Islet precursor cell (in vitro differentiated cells): ENCODE measurements at regions not wholly inside any gene's neighbourhood (a gene's known extent, or its start where the extent isn't known, plus 50 kb on each side); places are given as distances from the start of the nearest gene placed in this dataset.
"Not testable (repeated sequence)": the region's sequence is repeated elsewhere in the genome, so short reads cannot be mapped to it uniquely, and the experiment has no call there.

ENCODE experiments used
- DNase-seq: peaks from one replicate; pipeline ENCODE4 v3.0.0-alpha.2; 2018

DNA sequence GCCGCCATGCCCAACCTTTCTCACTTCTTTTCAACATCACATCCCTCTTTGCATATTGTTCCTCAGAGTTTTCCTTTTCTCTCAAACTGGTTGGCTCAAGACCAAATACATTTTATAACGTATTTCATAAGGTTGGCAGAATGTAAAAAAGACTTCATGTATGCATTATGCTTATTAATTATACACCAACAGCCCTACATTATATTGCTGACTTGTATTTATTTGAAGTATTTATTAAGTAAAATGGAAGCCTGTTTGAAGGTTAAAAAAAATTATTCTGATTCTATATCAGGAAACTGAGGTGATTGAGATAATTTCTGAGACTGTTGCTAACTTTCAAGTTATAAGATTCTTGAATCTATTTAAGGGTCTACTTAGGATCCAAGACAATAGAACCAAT lies 208.0 kb upstream of the KCNH7 start:
- DNase-seq: no peak

DNA sequence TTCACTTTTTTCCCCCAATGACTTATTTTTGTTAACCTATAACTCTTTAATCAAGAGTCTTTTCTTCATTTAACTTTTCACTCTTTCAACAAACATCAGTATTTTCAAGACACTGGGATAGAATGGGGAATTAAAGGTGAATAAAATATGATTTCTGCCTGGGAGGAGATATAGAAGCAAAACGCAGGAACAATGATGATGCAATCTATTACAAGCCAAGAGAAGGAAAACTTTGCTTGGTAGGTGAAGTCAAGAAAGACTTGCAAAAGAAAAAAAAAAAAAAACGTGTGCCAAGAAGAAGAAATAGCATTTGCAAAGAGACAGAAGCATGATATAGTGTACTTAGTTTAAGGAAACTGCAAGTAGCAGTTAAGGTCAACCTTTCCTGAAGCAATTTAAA lies 207.3 kb upstream of the KCNH7 start:
- no peak for DNase-seq

DNA sequence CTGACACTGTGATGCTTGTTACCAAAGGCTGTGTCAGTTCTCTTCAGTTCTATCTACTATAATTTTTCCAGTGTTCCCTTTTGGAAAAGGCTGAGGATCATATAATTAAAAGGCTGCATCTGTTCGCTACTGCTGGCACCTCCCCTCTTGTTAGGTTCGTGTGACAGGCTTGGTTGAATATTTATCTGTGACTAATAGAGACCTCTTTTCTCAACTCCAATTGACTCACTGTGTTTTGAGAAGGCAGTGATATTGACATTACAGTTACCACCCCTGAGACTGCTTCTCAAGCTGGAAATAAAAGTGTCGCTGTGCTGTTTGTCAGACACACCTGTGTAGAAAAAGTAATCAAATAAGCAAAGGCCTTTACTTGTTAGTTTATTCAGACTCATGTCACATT lies 205.5 kb upstream of the KCNH7 start:
- no peak for DNase-seq

DNA sequence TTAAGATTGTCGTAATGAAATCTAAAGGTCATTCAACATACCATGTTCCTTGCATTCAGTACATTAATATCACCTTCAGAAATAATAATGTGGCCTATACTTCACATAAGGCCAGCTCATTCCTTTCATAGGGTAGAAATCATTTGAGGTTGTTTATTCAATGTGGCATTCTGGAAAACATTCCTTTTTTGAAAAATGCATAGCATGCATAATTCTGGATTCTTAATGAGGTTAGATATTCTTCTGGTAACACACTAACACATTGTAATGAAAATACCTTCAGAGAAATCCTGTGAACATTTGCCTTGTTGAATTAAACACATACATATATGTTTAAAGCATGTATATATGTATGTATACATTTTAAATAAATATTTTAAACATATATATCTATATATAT lies 204.6 kb upstream of the KCNH7 start:
- DNase-seq: no peak

DNA sequence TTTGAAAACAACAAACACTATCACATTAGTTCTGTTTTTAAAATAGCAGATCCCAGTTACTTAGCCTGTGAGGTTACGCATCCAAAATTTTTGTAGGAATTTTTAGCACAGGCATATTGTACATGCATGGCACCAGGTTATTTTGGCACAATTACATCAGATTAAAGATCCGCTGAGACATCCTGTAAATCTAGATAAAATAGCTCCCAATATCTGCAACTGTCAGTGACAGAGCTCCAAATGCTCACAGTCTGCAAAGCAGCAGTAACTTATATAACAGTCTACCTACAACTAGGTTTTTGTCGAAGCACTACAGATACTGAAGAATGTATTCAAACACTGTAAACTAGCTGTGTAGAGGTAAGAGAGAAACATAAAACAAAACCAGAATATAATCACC lies 200.7 kb upstream of the KCNH7 start:
- DNase-seq: no peak

DNA sequence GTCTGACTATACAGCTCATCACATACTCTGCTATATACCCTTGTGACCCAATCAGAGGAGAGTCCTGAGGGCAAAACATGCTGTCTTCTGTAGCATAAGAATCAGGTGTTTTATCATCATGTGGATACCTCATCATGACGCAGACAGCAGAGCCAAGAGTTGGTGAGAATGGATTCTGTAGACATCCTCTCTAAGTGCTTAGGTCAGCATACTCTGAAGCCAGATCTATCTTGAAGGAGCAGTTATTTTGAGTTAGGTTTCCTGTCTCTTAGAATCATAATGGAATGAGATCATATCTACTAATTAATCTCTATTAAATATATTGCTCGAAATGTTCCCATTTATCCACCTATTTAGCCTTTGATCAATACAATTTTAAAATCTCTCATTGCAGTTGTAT lies 190.2 kb upstream of the KCNH7 start:
- DNase-seq: no peak

DNA sequence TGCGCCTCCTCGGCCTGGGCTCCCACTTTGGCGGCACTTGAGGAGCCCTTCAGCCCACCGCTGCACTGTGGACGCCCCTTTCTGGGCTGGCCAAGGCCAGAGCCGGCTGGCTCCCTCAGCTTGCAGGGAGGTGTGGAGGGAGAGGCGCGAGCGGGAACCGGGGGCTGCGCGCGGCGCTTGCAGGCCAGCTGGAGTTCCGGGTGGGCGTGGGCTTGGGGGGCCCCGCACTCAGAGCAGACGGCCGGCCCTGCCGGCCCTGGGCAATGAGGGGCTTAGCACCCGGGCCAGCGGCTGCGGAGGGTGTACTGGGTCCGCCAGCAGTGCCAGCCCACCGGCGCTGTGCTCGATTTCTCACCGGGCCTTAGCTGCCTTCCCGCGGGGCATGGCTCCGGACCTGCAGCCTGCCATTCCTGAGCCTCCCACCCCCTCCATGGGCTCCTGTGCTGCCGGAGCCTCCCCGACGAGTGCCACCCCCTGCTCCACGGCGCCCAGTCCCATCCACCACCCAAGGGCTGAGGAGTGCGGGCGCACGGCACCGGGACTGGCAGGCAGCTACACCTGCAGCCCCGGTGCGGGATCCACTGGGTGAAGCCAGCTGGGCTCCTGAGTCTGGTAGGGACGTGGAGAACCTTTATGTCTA lies 187.7 kb upstream of the KCNH7 start:
- DNase-seq: not testable (repeated sequence)

DNA sequence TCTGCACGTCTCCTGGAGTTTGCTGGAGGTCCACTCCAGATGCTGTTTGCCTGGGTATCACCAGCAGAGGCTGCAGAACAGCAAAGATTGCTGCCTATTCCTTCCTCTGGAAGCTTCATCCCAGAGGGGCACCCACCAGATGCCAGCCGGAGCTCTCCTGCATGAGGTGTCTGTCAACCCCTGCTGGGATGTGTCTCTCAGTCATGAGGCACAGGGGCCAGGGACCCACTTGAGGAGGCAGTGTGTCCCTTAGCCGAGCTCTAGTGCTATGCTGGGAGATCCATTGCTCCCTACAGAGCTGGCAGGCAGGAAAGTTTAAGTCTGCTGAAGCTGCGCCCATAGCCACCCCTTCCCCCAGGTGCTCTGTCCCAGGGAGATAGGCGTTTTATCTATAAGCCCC lies 178.3 kb upstream of the KCNH7 start:
- not testable (repeated sequence) for DNase-seq

DNA sequence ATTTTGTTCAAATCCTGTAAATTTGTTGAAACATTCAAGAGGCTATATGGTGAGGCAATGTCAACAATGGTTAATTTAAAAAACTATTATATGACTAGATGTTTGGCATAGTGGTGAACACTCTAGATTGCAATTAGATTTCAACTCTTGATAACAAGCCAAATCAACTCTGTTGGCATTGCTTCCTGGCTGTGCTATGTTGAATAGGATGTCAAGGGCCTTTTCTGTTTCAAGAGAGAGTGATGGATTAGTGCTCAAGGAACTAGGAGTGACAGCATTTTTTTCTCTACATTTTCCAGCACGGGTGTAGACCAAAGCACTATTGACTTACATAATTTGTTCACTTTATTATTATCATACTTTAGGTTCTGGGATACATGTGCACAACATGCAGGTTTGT lies 172.4 kb upstream of the KCNH7 start:
- no peak for DNase-seq

DNA sequence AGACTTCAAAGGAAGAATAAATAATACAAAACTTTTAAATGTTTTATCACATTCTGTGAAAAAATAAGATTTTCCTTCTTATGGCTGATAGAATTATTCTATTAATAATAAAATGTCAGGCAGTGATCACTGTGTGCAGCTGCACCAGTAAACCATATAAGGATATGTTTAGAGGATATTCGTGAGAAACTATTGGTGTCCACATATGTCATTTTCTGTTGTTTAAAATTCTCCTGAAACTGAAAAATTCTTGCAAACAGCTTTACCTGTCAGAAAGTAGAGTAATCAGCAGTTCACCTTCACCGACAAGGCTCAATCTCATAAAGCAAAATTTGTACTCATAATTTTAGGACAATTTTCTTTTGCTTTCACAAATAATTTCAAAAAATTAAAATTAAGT lies 170.1 kb upstream of the KCNH7 start:
- no peak for DNase-seq

DNA sequence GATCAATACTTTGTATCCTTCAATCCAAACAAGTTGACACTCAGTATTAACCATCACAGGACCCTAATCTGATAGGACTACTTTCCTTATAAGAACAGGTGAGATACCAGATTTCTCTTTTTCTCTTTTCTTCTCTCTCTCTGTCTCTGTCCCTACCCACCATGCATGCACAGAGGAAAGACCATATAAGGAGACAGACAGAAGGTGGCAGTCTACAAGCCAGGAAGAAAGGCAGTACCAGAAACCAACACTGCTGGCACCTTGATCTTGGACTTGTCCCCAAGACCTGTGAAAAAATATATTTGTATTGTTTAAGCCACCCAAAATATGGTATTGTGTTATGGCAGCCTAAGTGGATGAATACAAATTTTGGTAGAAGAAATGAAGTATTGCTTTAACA lies 156.2 kb upstream of the KCNH7 start:
- no peak for DNase-seq

DNA sequence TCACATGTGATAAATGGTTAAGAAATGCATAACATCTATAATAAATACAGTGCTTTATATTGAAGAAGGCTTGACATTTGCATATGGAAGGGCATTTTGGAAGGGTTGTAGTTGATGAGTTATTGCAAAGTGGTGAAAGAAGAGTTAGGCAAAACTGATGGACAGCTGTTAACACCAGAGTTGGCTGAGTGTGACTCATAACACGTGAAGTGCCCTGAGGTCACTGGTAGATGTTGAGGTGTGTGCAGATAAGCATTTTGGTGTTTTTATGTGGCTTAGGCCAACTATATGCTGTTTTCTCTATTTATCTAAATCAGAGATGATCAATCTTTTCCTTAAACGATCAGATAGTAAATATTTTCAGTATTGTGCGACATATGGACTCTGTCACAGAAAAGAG lies 154.3 kb upstream of the KCNH7 start:
- DNase-seq: no peak

DNA sequence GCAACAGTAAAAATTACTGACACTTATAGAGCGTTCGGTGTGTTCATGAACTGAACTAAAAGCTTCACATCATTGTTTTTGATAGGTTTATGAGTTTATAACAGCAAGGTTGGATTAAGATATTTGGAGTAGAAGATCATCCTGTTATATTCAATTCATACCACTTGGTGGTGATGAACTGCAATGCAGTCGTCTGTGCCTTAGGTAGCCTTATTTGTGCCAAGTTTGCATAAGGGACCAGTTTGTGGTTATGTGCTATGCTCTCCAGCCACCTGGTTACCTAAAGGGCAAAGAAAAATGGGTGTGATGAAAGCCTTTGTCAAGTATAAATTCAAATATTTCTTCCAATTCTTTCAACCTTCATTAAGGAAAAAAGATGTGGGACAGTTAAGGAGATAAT lies 150.9 kb upstream of the KCNH7 start:
- DNase-seq: no peak

DNA sequence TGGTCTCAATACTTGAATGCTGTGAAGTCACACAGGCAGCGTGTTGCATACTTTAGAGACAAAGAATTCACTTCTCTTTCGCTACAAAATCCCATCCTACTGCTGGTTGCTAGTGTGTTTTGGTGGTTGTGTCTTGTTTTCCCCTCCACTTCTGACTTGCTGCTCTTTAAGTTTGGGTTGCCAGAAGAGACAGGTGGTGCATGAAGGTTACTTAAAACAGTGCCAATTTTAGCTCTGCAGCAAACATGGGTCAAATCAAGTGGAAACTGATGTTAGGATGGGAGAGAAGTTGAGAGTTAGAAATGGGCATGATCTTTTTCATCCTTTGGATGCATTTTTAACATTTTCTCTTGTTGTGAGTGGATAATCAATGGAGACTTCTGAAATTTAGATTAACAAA lies 136.2 kb upstream of the KCNH7 start:
- no peak for DNase-seq

DNA sequence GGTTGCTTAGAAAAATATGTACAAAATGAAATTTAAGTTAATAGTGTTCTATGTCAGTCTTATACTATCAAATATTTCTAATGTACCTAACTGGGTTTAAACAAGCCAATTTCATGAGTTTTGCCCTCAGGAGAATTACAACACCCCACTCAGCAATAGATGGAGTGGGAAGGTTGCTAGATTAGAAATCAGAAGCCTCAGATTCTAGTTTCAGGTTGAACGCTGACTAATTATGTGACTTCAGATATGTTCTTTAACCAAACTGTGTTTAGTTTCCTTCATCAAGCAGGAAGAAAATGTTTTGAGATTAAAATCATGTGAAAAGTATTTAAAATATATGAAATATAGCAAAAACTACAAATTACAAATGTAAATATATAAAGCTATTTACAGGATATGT lies 133.8 kb upstream of the KCNH7 start:
- no peak for DNase-seq

DNA sequence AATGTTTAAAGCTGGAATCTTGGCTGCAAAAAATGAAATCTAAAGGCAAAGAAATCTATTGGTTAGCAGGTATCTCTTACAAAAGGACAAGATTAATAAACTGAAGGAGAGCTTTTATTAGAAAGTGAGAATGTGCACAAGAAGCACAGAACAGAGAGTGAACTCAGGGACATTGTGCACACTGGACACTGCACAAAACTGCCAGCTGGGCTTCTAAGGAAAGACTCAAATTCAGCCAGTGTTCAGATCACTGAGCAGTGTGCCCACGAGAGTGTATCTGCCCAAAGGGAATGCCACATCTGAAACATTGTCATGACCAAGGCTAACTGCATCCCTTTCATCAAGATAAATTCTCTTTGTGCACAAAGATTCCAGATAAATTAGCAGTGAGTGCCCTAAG lies 129.7 kb upstream of the KCNH7 start:
- no peak for DNase-seq

DNA sequence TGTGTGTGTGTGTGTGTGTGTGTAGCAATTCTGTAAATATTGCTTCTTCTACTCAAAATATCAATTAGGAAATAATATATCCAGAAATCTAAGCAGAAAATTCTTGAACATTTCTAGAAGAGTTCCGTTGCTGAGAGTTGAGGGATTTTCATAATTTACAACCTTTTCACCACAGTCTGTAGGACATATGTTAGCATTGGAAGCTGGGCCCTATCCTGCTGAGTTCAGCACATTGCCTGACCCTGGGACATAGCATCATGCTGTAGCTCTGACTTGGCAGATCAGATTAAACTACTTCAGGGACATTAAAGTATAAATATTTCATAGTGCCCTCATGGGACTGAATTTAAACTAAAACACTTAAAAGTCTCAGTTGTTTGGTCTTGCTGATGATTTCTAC lies 129.2 kb upstream of the KCNH7 start:
- no peak for DNase-seq

DNA sequence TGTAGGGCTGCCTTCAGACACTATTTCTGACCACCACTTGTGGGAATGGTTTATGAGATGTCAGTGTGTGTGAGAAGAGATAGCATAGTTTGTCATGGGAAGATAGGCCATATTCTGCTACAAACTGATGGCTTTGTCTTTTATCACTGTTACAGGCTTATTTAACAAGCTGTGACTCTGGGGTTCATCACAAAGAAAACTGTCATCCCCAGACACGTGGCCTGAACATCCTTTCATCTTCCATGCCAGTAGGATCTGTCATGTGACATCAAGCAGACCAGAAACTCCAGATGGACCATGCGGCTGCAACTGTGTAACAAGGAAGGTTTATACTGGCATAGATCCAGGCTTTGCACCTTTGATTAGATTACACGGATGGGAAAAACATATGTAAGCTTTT lies 128.6 kb upstream of the KCNH7 start:
- DNase-seq: peak; percentile 79

DNA sequence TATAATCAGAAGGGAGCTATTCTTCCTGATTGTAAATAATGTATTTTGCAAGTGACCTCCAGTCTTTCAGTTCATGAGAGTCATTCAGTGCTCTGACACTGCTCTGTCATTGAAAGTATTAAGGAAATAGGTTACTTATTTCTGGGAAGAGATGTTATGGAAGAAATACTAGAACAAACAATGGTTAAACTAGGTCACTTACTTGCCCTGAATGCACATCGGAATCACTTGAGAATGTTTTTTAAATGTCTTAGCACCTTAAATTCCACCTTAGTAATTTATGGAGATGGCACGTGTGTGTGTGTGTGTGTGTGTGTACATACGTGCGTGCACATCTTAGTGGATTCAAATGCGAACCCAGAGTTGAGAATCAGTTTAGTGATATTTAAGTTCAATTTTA lies 126.6 kb upstream of the KCNH7 start:
- no peak for DNase-seq

DNA sequence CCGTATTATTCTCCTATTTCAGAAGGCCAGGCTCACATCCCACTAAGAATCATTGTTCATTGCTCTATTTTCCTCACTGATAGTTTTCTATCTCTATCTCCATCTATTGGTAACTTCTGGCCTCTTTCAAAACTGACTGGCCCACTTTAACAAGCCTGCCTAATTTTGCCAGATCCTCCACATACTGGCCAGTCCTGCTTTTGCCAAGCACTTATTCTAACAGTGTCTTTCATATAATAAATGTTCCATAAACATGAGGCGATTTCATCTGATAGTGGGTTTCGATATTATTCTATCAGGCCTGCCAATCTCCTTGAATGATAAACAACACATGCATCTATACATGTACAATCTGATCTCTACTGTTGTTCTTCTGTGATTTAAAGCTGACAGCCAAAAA lies 125.9 kb upstream of the KCNH7 start:
- no peak for DNase-seq

DNA sequence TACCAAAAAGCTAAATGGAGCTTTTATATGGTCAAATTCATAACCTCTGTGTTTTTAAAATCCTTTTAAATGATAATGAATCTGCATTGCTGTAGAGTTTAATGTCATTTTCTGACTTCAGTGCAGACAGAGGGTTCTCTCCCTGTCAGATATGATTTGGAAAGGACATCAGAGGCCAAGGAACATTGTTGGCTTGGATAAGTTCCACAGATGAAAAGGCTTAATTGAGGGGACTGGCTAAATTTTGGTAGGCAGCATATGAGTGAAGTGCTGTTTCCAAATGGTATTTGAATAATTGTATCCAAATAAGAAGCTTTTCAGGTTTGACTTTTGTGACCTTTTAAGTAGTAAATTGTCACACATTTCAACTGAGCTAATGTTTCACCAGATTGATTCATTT lies 124.6 kb upstream of the KCNH7 start:
- DNase-seq: no peak

DNA sequence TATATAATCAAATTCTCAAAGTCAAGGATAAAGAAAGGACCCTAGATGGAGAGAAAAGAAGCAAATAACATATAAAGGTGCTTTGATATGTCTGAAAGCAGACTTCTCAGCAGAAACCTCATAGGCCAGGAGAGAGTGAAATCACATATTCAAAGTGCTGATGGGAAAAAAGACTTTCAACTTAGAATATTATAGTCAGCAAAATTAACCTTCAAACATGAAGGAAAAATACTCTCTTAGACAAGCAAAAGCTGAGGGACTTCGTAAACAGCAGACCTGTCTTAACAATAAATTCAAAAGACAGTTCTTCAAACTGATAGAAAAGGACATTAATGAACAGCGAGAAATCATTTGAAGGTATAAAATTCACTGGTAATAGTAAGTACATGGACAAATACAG lies 107.2 kb upstream of the KCNH7 start:
- no peak for DNase-seq

DNA sequence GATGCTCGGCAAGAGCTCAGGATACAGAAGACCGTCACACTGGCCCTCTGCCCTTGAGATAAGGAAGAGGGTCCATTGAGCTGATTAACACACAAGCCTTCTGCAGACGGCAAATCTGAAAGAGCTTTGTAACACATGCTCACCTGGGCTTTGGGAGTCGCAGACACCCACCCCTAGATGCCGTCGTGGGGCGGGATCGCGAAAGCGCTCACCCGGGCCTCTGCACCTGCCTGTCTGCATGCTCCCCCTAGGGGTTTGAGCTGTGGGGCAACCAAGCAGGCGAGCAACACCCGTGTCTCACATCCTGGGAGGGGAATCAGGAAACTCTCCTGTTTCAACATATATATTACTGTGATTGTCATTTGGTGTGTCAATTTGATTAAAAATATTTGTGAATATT lies 99.8 kb upstream of the KCNH7 start:
- peak; percentile 62 for DNase-seq

DNA sequence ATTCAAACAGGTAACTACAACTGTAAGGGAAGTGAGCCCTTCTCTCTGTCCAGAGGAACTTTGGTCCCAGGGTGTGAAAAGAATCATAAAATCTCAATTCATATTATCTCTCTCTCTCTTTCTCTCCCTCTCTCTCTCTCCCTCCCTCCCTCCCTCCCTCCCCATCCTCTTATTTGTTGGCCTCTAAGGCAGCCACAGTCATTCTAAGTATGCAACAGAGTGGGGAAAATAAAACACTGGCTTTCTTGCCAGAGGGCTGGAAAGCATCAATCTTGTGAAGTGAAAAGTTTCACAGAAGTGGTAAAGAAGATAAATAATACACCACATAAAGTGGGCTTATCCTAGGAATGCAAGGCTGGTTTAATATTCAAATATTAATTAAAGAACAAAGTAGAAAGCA lies 95.6 kb upstream of the KCNH7 start:
- DNase-seq: no peak

DNA sequence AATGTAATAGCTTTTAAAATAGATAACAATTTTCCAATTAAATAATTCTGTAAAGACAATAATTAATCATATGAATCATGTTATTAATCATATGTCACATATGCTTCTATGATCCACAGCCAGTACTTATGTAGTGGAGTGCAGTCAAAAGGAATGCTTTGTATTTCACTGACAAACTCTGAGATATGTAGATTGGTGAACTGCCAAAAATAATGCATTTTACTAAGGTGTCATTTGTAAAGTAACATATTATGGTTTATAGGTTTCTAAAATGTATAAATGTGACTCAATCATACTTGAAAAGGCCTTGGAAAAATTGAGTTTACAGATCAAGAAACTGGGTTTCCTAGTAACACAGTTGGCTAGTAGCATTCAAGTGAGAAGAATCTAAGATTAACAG lies 93.8 kb upstream of the KCNH7 start:
- DNase-seq: no peak

DNA sequence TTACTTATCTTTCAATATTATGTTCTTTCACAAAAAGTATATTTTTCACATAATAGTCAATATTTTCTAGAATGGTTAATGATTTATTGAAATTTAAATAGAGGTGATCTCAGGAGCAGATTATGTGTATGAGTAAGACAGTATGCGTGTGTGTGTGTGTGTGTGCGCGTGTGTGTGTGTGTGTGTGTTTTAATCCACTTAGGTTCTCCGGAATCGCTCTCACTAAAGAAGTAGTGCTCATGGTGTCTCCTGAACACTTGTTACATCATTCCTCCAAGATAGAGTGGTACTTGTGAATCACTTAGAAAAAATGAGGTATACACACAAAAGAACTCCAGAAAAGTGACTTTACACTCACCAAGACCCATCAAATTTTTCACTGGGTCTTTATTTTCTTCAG lies 91.0 kb upstream of the KCNH7 start:
- no peak for DNase-seq
